ENCODE measurements at regions not wholly inside any gene's neighbourhood (a gene's known extent, or its start where the extent isn't known, plus 50 kb on each side); places are given as distances from the start of the nearest gene placed in this dataset.
"Not testable (repeated sequence)": the region's sequence is repeated elsewhere in the genome, so short reads cannot be mapped to it uniquely, and the experiment has no call there.

GRCh38 chr5:165035520-165035919 lies 1530.1 kb downstream of the MAT2B start:
- Histone ChIP-seq H3K4me3 (ENCODE audit: low read depth, low read length) (no peak overlapping the region), H3K27me3 (ENCODE audit: control insufficient read depth, insufficient read depth, low read length) (no peaks in the 10 kb centered on the region), H3K36me3 (ENCODE audit: control insufficient read depth, insufficient read depth, low read length) (no peaks in the 10 kb centered on the region)
- TF ChIP-seq CTCF (IDR thresholded peaks at IDR 0.05; ENCODE audit: insufficient read depth, low read length, poor library complexity, severe bottlenecking) = no peak
- DNase-seq (ENCODE audit: low read depth) = no peak

- no peak overlapping the region for H3K4me3 ChIP-seq (ENCODE audit: low read depth, low read length)
- DNase-seq (ENCODE audit: low read depth) = no peak
- H3K27me3 ChIP-seq (ENCODE audit: control insufficient read depth, insufficient read depth, low read length) = no peaks in the 10 kb centered on the region
- no peaks in the 10 kb centered on the region for H3K36me3 ChIP-seq (ENCODE audit: control insufficient read depth, insufficient read depth, low read length)
- no peak for TF ChIP-seq CTCF (IDR thresholded peaks at IDR 0.05; ENCODE audit: insufficient read depth, low read length, poor library complexity, severe bottlenecking)
Observed at GRCh38 chr5:165039748-165040147, 1534.3 kb downstream of the MAT2B start.

- H3K27me3 ChIP-seq (ENCODE audit: control insufficient read depth, insufficient read depth, low read length); DNase-seq (ENCODE audit: low read depth); H3K4me3 ChIP-seq (ENCODE audit: low read depth, low read length); H3K36me3 ChIP-seq (ENCODE audit: control insufficient read depth, insufficient read depth, low read length): not testable (repeated sequence)
Observed at GRCh38 chr5:165045941-165046340, 1540.5 kb downstream of the MAT2B start.

GRCh38 chr5:165055476-165055875 lies 1550.1 kb downstream of the MAT2B start:
- no peak overlapping the region for H3K4me3 ChIP-seq (ENCODE audit: low read depth, low read length)
- no peaks in the 10 kb centered on the region for H3K27me3 ChIP-seq (ENCODE audit: control insufficient read depth, insufficient read depth, low read length)
- no peak for DNase-seq (ENCODE audit: low read depth)
- no peaks in the 10 kb centered on the region for H3K36me3 ChIP-seq (ENCODE audit: control insufficient read depth, insufficient read depth, low read length)
- TF ChIP-seq CTCF (IDR thresholded peaks at IDR 0.05; ENCODE audit: insufficient read depth, low read length, poor library complexity, severe bottlenecking) = no peak

- Histone ChIP-seq H3K4me3 (ENCODE audit: low read depth, low read length) (no peak overlapping the region), H3K36me3 (ENCODE audit: control insufficient read depth, insufficient read depth, low read length) (no peaks in the 10 kb centered on the region), H3K27me3 (ENCODE audit: control insufficient read depth, insufficient read depth, low read length) (no peaks in the 10 kb centered on the region)
- no peak for DNase-seq (ENCODE audit: low read depth)
- TF ChIP-seq CTCF (IDR thresholded peaks at IDR 0.05; ENCODE audit: insufficient read depth, low read length, poor library complexity, severe bottlenecking) = no peak
Observed at GRCh38 chr5:165057145-165057544, 1551.7 kb downstream of the MAT2B start.

- TF ChIP-seq CTCF (IDR thresholded peaks at IDR 0.05; ENCODE audit: insufficient read depth, low read length, poor library complexity, severe bottlenecking) = no peak
- DNase-seq (ENCODE audit: low read depth) = no peak
- H3K27me3 ChIP-seq (ENCODE audit: control insufficient read depth, insufficient read depth, low read length) = no peaks in the 10 kb centered on the region
- no peaks in the 10 kb centered on the region for H3K36me3 ChIP-seq (ENCODE audit: control insufficient read depth, insufficient read depth, low read length)
- H3K4me3 ChIP-seq (ENCODE audit: low read depth, low read length) = no peak overlapping the region
Observed at GRCh38 chr5:165066751-165067385, 1561.4 kb downstream of the MAT2B start.

Measured in kidney epithelial cell (primary cell).